Cardiac septum (tissue), 1 donor: ENCODE measurements at regions not wholly inside any gene's neighbourhood (a gene's known extent, or its start where the extent isn't known, plus 50 kb on each side); places are given as distances from the start of the nearest gene placed in this dataset.
"Not testable (repeated sequence)": the region's sequence is repeated elsewhere in the genome, so short reads cannot be mapped to it uniquely, and the experiment has no call there.

Source experiments
- DNase-seq: peaks from one replicate; pipeline ENCODE4 v3.0.0-alpha.2; 2020; ENCODE audit warnings: low spot score
- intact Hi-C: fragments of 100-400 bp; cut with DNase I; formaldehyde crosslinking; loops from one replicate; pipeline ENCODE4 v1.14.0; 2022
- donor health status: DM: no; HTN: no; CAD: no.

DNA sequence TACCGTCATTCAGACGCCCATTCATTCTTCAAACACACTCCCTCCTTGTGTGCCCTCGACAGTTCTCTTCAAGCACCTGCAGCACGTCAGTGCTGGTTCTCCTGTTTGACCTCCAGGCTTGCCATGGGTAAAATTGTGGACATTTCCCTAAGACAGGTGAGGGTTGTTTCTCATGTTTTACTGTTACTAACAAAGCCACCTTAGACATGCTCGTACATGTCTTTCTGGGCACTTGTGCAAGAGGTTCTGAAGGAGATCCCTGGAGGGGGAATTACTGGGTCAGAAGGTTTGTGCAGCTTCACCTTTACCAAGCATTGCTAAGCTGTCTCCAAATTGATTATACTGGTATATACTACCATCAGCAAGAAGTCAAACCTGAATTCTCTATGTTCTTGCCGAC, 189.7 kb upstream of the TMEM45B start:
- intact Hi-C loops, result no loop called here
- DNase-seq, result no peak

DNA sequence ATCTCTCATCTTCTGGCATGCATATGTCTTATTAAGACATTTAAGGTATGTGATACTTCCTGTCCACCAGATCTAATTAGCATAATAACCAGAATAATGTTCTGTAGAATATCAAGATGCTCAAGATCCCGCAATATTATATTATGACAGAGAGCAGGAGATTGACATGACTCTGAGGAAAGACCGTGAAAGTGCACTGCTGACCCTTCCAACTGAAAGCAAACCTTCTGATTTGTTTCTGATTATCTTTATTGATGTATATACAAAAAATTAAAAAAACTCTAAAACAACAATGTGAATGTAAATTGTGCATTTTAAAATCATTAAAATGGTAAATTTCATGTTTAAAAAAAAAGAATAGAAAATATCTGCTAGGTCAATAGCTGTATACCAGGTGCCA, 184.4 kb upstream of the TMEM45B start:
- DNase-seq, result no peak
- intact Hi-C loops, result no loop called here

DNA sequence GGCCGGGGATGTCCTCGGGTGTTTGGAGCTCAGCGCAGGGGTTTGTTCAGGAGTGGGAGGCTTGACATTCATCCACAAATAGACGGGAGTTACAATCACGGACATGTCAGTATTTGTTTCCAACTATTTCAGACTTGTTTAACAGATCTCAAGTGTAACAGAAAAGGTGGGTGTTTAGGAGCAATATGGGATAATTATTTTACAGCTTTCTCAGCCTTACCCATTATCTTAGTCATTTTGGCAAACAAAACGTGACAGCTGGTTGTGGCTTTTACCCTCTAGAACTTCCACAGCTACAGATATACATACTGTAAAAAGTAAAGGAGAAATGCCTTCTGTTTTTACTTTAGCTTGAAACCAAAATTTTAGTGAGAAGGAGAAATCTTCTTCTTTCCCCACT, 178.7 kb upstream of the TMEM45B start:
- no peak for DNase-seq
- intact Hi-C loops, result no loop called here

DNA sequence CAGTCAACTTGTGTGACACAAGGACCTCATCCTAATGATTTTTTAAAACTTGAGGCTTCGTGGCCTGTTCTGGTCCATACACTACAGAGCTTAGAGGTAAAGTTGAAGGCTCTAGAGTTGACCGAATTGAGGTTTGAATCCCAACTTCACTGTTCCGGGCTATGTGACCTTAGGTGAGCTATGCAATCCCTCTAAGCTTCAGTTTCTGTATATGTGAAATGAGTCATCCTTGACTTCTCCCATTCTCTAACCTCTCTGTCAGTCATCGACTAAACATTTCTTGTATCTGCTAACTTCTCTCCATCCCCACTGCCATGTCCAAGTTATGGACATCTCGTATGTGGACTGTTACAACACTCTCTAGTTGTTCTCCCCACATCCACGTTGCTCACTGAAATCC, 178.2 kb upstream of the TMEM45B start:
- intact Hi-C loops, result no loop called here
- DNase-seq, result no peak

DNA sequence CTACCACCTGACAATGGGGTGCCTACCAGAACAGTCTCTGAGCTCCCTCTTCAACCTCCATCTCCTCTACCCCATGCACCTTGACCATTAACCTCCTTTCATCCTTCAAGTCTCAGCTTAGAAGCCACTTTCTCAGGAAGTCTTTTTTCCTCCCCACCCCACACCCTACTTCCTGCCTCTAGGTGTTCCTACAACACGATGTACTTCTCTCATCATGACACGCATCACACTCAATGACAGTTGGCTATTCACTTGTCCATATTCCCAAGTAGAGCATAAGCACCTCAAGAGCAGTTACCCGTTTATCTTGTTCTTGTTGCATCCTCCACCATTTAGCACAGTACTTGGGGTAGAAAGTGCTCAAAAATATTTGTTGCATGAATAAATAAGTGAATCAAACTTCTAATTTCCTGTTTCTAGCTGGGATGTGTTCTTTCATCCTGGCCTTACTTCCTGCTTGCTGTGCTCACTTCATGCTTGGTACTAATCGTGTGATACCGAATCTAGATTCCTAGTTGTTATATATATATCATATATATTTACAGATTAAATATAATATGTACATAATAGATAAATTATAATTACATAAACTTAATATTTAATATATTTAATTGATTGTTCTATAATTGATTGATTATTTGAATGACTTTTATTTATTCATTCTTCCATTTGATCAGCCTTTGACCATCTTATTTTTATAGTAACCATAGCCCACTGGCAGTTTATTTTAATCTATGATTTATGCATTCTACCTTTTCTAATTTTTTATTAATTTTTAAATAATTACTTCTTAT, 177.5 kb upstream of the TMEM45B start:
- no peak for DNase-seq
- intact Hi-C loops, result no loop called here

DNA sequence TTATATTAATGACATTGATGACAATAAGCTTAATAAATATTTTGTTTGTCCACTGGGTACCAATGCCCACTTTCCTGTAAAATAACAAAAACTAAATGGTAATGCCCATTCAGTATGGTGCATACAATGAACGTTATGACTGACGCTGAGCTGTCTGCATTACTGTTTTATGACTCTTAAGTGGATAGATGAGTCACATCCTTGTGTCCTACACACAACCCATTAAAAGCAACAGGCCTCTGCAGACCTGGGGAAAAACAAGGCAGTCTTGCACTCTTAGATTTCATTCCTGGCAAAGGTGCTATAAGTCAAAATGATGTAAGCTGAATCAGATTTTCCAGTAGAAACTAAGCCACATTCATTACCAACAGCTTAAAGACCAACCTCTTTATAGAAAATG, 176.3 kb upstream of the TMEM45B start:
- intact Hi-C loops, result no loop called here
- no peak for DNase-seq

DNA sequence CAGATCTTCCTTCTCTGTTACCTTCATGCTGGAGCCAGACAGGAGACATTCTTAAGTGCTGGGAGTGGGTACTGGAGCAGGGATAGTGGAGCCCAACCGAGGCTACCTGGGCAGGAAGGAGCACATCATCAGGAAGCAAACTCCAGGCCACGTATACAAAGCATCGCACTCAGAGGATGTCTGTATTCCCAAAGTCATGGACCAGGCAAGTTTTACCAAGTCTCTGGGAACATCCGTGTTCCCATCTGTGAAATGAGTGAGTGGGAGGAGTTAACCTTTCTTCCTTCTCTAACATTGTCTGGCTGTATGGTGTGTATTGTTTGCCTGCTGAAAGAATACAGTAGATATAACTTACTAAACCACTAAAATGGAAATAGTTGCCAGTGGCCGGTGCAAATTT, 175.0 kb upstream of the TMEM45B start:
- intact Hi-C loops, result no loop called here
- no peak for DNase-seq

DNA sequence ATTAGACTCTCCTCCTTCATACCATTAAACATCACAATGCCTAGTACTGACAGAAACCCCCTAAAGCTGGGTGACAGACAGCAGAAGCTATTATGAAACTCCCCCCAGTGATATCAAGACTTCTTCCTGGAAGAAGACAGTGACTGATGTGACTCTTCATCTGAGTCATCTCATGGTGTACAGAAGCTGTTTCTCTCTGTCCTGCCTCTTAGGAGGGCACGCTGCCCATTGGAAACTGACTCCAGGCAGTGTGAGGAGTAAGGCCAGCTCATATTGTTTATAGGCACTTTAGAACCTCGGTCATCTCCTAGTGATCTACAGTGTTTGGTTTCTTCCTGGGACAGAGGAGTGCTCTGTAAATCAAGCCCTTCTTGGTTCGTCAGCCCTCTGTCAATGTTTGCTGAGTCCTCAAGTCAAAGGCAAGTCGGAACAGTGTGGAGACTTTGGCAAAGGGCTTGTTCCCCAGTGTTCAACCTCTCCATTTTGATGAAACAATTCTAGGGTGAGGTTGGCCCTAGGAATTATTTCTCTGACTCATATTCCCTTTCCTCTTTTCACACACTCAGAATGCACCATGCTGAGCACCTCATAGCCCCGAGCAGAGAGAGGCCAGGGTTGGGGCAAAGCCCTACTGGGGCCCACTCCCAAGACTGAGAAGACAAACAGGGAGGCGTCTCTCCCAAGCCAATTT, 172.5 kb upstream of the TMEM45B start:
- DNase-seq, result no peak
- intact Hi-C loops, result no loop called here

DNA sequence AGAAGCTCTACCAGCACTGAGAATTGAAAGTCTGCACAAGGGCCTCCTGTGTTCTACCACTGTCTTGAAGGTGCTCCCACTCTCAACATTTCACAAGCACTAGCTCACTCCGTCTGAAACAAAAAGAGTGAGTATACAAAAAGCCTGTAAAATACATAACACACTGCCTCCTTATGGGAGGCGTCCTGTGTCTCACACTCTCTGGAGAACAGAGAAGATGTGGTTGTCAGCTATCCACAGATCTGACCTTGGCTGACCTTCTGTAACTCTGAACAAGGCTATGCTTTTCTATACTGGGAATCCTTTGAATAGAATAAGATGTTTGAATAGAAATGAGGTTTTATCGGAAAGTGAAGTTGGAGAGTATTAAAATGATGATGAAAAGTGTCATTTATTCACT, 171.3 kb upstream of the TMEM45B start:
- no peak for DNase-seq
- intact Hi-C loops, result no loop called here

DNA sequence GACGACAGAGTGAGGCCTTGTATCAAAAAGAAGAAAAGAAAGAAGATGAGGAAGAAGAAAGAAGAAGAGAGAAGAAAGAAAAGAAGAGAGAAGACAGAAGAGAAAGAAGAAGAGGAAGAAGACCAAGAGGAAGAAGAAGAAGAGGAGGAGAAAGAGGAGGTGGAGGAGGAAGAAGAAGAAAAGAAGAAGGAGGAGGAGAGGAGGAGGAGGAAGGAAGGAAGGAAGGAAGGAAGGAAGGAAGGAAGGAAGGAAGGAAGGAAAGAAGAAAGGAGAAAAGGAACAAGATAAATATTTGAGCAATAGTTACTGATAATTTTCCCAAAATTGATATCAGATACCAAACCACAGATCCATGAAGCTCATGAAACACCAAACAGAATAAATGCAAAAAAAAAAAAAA, 169.7 kb upstream of the TMEM45B start:
- intact Hi-C loops, result no loop called here
- no peak for DNase-seq

DNA sequence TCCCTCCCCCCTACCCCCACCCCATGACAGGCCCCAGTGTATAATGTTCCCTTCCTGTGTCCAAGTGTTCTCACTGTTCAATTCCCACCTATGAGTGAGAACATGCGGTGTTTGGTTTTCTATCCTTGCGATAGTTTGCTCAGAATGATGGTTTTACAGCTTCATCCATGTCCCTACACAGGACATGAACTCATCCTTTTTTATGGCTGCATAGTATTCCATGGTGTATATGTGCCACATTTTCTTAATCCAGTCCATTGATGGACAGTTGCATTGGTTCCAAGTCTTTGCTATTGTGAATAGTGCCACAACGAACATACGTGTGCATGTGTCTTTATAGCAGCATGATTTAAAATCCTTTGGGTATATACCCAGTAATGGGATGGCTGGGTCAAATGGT, 165.6 kb upstream of the TMEM45B start:
- DNase-seq, intact Hi-C loops: not testable (repeated sequence)

DNA sequence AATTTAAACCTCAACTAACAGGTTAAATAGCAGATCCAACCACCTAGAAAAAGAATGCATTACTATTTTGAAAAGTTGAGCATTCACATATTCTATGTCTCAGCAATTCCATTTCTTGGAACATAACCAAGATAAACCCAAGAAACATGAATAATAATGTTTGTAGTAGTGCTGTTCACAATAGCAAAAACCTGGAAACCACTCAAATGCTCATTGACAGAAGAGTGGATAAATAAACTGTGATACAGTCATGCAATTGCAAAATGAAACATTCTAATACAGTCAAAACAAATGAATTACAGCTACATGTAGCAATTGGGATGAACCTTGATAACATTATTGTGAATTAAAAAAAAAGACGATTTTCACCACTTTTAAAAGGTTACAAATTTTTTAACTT, 162.8 kb upstream of the TMEM45B start:
- intact Hi-C loops, result no loop called here

DNA sequence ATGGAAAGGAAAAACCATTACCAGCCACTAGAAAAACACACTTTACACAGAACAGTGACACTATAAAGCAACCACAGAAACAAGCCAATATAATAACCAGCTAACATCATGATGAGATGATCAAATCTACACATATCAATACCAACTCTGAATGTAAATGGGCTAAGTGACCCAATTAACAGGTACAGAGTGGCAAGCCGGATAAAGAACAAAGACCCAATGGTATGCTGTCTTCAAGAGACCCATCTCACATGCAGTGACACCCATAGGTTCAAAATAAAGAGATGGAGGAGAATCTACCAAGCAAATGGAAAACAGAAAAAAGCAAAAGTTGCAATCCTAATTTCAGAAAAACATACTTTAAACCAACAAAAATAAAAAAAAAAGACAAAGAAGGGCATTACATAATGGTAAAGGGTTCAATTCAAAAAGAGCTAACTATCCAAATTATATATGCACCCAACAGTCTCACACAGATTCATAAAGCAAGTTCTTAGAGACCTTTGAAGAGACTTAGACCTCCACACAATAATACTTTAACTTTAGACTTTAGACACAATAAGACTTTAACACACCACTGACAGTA, 160.3 kb upstream of the TMEM45B start:
- intact Hi-C loops, result no loop called here
- no peak for DNase-seq

More for the DNA sequence above, 162.8 kb upstream of the TMEM45B start:
- no peak for DNase-seq

DNA sequence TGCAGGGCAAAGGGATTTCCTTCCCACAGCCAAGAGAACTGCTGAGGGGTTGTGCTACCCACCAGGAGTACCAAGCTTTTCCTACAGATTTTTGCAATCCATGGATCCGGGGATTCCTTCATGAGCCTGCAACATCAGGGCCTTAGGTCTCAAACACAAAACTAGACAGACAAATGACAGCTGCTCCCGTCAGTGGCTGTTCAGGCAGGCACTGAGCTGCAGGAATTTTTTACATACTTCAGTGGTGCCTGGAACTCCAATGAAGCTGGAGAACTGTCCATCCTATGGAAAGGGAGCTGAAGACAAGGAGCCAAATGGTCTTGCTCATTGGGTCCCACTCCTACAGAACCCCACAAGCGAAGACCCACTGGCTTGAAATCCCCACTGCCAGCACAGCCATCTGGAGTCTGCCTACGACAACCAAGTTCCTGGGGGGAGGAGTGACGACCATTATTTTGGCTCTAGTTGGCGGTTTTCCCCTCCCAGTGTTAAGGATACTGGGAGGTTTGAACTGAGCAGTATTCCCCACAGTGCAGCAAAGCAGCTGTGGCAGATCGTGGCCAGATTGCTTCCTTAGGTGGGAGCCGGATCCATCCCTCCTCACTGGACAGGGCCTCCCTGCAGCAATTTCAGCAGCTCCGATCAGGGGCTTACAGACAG, 157.7 kb upstream of the TMEM45B start:
- no peak for DNase-seq
- intact Hi-C loops, result no loop called here

DNA sequence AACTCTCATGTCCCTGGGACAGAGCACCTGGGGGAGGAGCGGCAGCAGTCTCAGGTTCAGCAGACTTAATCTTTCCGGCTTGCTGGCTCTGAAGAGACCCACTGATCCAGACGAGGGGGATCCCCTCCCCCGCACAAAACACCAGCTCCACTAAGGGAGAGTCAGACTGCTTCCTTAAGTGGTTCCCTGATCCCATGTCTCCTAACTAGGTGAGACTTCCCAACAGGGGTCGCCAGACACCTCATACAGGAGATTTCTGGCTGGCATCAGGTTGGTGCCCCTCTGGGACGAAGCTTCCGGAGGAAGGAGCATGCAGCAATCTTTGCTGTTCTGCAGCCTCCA, 157.2 kb upstream of the TMEM45B start:
- intact Hi-C loops, result no loop called here
- no peak for DNase-seq

DNA sequence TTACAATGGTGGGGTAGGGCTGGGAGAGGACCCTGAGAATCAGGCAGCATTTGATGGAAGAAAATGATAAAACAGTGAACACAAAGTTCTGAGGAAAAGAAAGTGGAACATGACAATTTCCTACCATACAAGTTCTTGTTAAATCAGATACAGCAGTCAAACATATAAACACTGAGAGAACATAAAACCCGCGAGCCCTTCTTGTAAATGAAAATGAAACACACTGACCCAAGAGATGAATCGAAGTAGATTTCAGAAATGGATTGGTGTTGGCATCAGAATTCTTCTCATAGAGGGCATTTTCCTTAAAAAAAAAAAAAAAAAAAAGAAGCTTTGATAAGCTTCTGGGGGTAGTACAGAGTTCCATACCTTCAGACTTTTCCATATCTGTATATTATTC, 134.7 kb upstream of the TMEM45B start:
- DNase-seq, result no peak
- intact Hi-C loops, result no loop called here

DNA sequence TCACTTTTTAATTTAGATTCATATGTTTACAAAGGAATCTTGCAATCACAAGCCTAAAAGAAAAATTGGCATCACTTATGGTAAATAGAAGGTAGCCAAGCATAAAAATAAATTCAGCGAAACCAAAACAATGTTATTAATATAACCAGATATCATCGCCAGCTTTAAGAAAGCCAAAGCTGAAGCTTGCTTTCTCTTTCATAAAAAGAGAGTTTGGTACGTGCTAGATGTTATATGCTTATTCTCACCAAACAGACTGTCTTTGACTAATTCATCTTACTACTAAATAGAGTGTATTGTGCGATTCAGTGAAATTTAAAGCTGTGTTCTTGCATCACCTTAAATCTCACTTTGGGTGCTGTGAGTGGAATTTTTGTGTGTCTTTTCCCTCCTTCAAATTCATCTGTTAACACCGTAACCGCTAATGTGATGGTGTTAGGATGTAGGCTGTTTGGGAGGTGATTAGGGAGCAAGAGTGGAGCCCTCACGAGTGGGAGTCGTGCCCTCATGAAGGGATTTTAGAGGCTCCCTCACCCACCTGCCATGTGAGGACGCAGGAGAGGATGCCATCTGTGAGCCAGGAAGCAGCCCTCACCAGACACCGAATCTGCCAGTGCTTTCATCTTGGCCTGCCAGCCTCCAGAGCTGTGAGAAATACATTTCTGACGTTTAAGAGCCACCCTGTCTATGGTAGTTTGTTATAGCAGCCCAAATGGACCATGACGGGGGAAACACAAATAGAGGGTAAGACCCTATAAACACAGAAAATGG, 134.1 kb upstream of the TMEM45B start:
- no peak for DNase-seq
- intact Hi-C loops, result no loop called here

DNA sequence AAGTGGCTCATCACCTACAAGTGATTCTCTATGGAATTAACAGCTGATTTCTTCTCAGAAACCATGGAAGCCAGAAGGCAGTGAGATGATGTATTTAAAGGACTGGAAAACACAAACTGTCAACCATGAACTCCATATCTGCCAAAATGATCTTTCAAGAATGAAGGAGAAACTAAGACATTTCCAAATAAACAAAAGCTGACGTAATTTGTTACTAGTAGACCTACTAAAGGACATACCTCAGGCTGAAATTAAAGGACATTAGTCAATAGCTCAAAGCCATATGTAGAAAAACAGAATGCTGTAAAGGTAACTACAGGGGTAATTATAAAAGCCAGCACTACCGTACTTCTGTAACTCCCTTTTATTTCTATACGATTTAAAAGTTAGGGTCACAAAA, 129.4 kb upstream of the TMEM45B start:
- intact Hi-C loops, result no loop called here
- DNase-seq, result no peak

DNA sequence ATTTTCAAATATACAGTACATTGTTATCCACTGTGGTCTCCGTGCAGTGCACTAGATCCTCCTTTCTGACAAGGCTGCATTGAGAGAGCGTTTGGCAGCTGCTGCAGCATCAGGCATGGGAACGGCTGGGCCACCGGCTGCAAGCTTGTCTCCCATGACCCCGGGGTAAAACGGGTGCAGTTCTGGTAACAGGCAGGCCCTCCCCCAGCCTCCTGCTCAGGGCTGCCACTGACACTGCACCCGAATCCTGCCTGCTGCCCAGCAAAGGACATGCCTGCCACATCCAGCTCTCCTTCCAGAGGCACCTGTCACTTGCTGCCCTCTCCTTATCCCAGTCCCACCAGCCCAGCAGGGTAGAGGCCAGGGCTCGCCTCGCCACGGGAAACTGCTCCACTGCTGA, 124.5 kb upstream of the TMEM45B start:
- DNase-seq, result no peak
- intact Hi-C loops, result no loop called here

DNA sequence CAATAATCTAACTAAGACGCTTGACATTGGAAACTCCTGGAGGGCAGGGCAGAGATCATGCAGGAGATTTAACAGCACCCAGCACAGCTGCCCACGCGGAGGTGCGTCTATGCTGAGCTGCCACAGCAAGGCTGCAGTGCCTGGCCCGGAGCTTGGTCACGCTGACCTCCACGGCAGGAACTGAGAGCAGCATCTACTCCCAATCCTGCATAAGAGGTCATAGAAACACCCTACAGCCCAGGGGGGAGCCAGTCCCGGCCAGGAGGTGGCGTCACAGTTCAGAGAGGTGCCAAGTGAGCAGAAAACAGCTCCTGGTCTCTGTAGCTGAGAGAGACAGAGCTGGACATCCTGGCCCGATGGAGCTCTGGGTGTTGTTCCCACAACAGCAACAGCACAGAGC, 121.1 kb upstream of the TMEM45B start:
- intact Hi-C loops, result no loop called here
- DNase-seq, result no peak
